Fibroblast of peridontal ligament (primary cell): ENCODE measurements at regions not wholly inside any gene's neighbourhood (a gene's known extent, or its start where the extent isn't known, plus 50 kb on each side); places are given as distances from the start of the nearest gene placed in this dataset.

ENCODE experiments used
- DNase-seq: peaks from one replicate; pipeline ENCODE4 v3.0.0-alpha.2; 2010; ENCODE audit errors: extremely low read depth

- peak; percentile 67 for DNase-seq
These were observed 371.5 kb downstream of the NLGN4Y start for GRCh38 chrY:14895821-14896220.

GRCh38 chrY:14905894-14906293 is 381.6 kb downstream of the NLGN4Y start:
- DNase-seq, result no peak
